Spleen (tissue), 11 donors: ENCODE measurements at regions not wholly inside any gene's neighbourhood (a gene's known extent, or its start where the extent isn't known, plus 50 kb on each side); places are given as distances from the start of the nearest gene placed in this dataset.

Experiments used
- DNase-seq: peaks from one replicate; pipeline ENCODE4 v3.0.0-alpha.2; 2020
- H3K27ac ChIP-seq, 8 donors: fragments of 200-600 bp; sonication (generic) in 7 of 8; 1 replicate in 4 of 8; 2 replicates in 4 of 8; pipeline versions ENCODE4 v1.5.0 to v1.8.0; 2016 to 2021; ENCODE audit warnings: inconsistent platforms in 4 of 8, mild to moderate bottlenecking in 4 of 8, moderate library complexity in 1 of 8
- H3K27me3 ChIP-seq, 7 donors: fragments of 200-600 bp; sonication (generic) in 6 of 7; replicated peaks in 1 of 7; 1 replicate in 4 of 7; 2 replicates in 3 of 7; pipeline versions ENCODE4 v1.5.0 to v1.8.0; 2016 to 2021; ENCODE audit warnings: inconsistent platforms in 3 of 7, mild to moderate bottlenecking in 1 of 7
- H3K36me3 ChIP-seq, 6 donors: fragments of 200-600 bp; sonication (generic) in 5 of 6; 1 replicate in 4 of 6; 2 replicates in 2 of 6; pipeline versions ENCODE4 v1.5.0 to v1.8.0; 2016 to 2021; ENCODE audit warnings: inconsistent platforms in 2 of 6
- H3K4me1 ChIP-seq, 6 donors: fragments of 200-600 bp; sonication (generic) in 5 of 6; 1 replicate in 3 of 6; 2 replicates in 3 of 6; pipeline versions ENCODE4 v1.5.0 to v1.8.0; 2016 to 2021; ENCODE audit warnings: inconsistent platforms in 3 of 6
- H3K4me3 ChIP-seq, 8 donors: fragments of 200-600 bp; sonication (generic) in 7 of 8; 1 replicate in 4 of 8; 2 replicates in 4 of 8; pipeline versions ENCODE4 v1.5.0 to v1.8.0; 2016 to 2021; ENCODE audit warnings: inconsistent platforms in 4 of 8, mild to moderate bottlenecking in 4 of 8, moderate library complexity in 2 of 8
- H3K9me3 ChIP-seq, 8 donors: fragments of 200-600 bp; sonication (generic) in 7 of 8; 1 replicate in 4 of 8; 2 replicates in 4 of 8; pipeline versions ENCODE4 v1.5.0 to v1.8.0; 2016 to 2021; ENCODE audit warnings: inconsistent platforms in 4 of 8
- CTCF ChIP-seq, 11 experiments: fragments of 200-600 bp in 7 of 11; fragments of 450-650 bp in 4 of 11; sonication (generic) in 4 of 11; IDR thresholded peaks in 8 of 11; conservative IDR thresholded peaks in 3 of 11; 1 replicate in 7 of 11; 2 replicates in 4 of 11; pipeline versions ENCODE4 v1.4.0 to v1.8.0; 2016 to 2021; ENCODE audit warnings: antibody characterized with exemption in 11 of 11, inconsistent platforms in 4 of 11, mild to moderate bottlenecking in 1 of 11
- POLR2A ChIP-seq, 3 donors: fragments of 450-650 bp; IDR thresholded peaks; one replicate each; pipeline ENCODE4 v1.5.1; 2017; ENCODE audit warnings: antibody characterized with exemption in 3 of 3, mild to moderate bottlenecking in 1 of 3
- POLR2AphosphoS5 ChIP-seq, 3 donors: sonication (generic); formaldehyde crosslinking; IDR thresholded peaks; one replicate each; pipeline ENCODE4 v1.5.1; 2017; ENCODE audit warnings: antibody characterized with exemption in 3 of 3
- WGBS, 5 donors: extraction: QIAGEN DNeasy Blood & Tissue Kit in 3 of 5; methylation state at CpG; one replicate each; pipeline versions ENCODE4 v1.1.5 to v1.1.7; 2013 to 2018; 5-methylcytosine and 5-hydroxymethylcytosine counted together
- intact Hi-C: fragments of 100-400 bp; cut with DNase I; formaldehyde crosslinking; loops from one replicate; pipeline ENCODE4 v1.15.0; 2023; ENCODE audit warnings: low total_unique reads
- donor health status: healthy with polysubstance abuse.
- donor health status: DM: no; HTN: no; CAD: no; lungs with moderate emphysema.
- donor health status: DM: no; HTN: no; CAD: no.
- donor health status: Bipolar disorder and iron deficiency.
- donor health status: healthy.
- donor health status: DM: no; HTN: no; CAD: no.
- donor health status: DM: yes; HTN: yes; CAD: no.

- Histone ChIP-seq H3K4me1 (no peaks in the 10 kb centered on the region), H3K4me3 (no peak overlapping the region)
- DNase-seq, result no peak
Measured at GRCh38 chr13:81745391-81745790, 1404.5 kb upstream of the SPRY2 start.

GRCh38 chr13:81738364-81738763 is 1397.4 kb upstream of the SPRY2 start:
- peaks cover 0 to 25% (median 6%) of the 10 kb centered on the region in 8 donors for H3K9me3 ChIP-seq
- intact Hi-C loops, result no loop called here
- 29 to 46% (median 42%) methylated on average over 1 of the region's 1 CpG for WGBS, 5 donors
- H3K4me3 ChIP-seq, result no peak overlapping the region
- no peaks in the 10 kb centered on the region for H3K36me3 ChIP-seq
- no peaks in the 10 kb centered on the region for H3K27me3 ChIP-seq
- no peak for DNase-seq
- TF ChIP-seq POLR2A (IDR thresholded peaks at IDR 0.05), result no peak
- TF ChIP-seq CTCF (IDR thresholded peaks at IDR 0.05 in 8 of 11, conservative IDR thresholded peaks at IDR 0.05 in 3 of 11), result no peak
- TF ChIP-seq POLR2AphosphoS5 (IDR thresholded peaks at IDR 0.05), result no peak
- H3K27ac ChIP-seq, result no peak overlapping the region
- H3K4me1 ChIP-seq, result no peaks in the 10 kb centered on the region

More at GRCh38 chr13:81745391-81745790, 1404.5 kb upstream of the SPRY2 start:
- no peak for TF ChIP-seq CTCF (IDR thresholded peaks at IDR 0.05 in 8 of 11, conservative IDR thresholded peaks at IDR 0.05 in 3 of 11)
- TF ChIP-seq POLR2A (IDR thresholded peaks at IDR 0.05), result no peak
- no peak for TF ChIP-seq POLR2AphosphoS5 (IDR thresholded peaks at IDR 0.05)
- Histone ChIP-seq H3K9me3 (peaks cover 0 to 13% (median 3%) of the 10 kb centered on the region in 8 donors), H3K36me3 (no peaks in the 10 kb centered on the region), H3K27ac (no peak overlapping the region), H3K27me3 (no peaks in the 10 kb centered on the region)
- WGBS, 5 donors, result 80 to 94% (median 87%) methylated on average over 4 of the region's 4 CpGs
- intact Hi-C loops, result no loop called here

GRCh38 chr13:81726037-81726726 is 1385.3 kb upstream of the SPRY2 start:
- WGBS, 5 donors, result 81 to 94% (median 86%) methylated on average over 12 to 14 of the region's 14 CpGs
- Histone ChIP-seq H3K4me3 (no peak overlapping the region), H3K36me3 (no peaks in the 10 kb centered on the region), H3K4me1 (no peaks in the 10 kb centered on the region), H3K9me3 (peaks cover 0 to 45% (median 8%) of the 10 kb centered on the region in 8 donors), H3K27me3 (no peaks in the 10 kb centered on the region), H3K27ac (no peak overlapping the region)
- DNase-seq, result no peak
- intact Hi-C loops, result no loop called here
- TF ChIP-seq POLR2A (IDR thresholded peaks at IDR 0.05) (no peak), CTCF (IDR thresholded peaks at IDR 0.05 in 8 of 11, conservative IDR thresholded peaks at IDR 0.05 in 3 of 11) (no peak), POLR2AphosphoS5 (IDR thresholded peaks at IDR 0.05) (no peak)

- no peak for DNase-seq
- Histone ChIP-seq H3K27ac (no peak overlapping the region), H3K27me3 (no peaks in the 10 kb centered on the region), H3K9me3 (peaks cover 0 to 29% (median 5%) of the 10 kb centered on the region in 8 donors), H3K4me1 (no peaks in the 10 kb centered on the region), H3K4me3 (no peak overlapping the region), H3K36me3 (no peaks in the 10 kb centered on the region)
- intact Hi-C loops, result no loop called here
- WGBS, 5 donors, result 70 to 92% (median 73%) methylated on average over 1 of the region's 1 CpG
- no peak for TF ChIP-seq POLR2A (IDR thresholded peaks at IDR 0.05)
- TF ChIP-seq CTCF (IDR thresholded peaks at IDR 0.05 in 8 of 11, conservative IDR thresholded peaks at IDR 0.05 in 3 of 11), result no peak
- no peak for TF ChIP-seq POLR2AphosphoS5 (IDR thresholded peaks at IDR 0.05)
Measured at GRCh38 chr13:81722456-81722855, 1381.5 kb upstream of the SPRY2 start.
